Panc1 (cell line): ENCODE measurements at regions not wholly inside any gene's neighbourhood (a gene's known extent, or its start where the extent isn't known, plus 50 kb on each side); places are given as distances from the start of the nearest gene placed in this dataset.

Experiments used
- ATAC-seq: fragments of 200-7000 bp; cut with Tn5 transposase; 2 replicates; pipeline ENCODE4 v1.9.1; 2020; ENCODE audit warnings: mild to moderate bottlenecking, moderate library complexity
- BruUV-seq: library from RNA; stranded (reverse); fragments of 400-500 nt; replicated peaks from 2 replicates; lab custom pipeline; 2021; lab: Mats Ljungman, UMichigan
- CTCF ChIA-PET: fragments of 300-600 bp; sonication (Branson Sonifier 250); formaldehyde crosslinking; loops from one replicate; lab custom pipeline; 2022; ENCODE audit warnings: antibody characterized with exemption; lab: Charles Lee
- POLR2A ChIA-PET: fragments of 300-600 bp; sonication (Branson Sonifier 250); formaldehyde crosslinking; loops from one replicate; lab custom pipeline; 2022; ENCODE audit warnings: antibody characterized with exemption; lab: Charles Lee
- DNase-seq: peaks from one replicate; pipeline ENCODE4 v3.0.0-alpha.2; 2010; ENCODE audit warnings: low read depth, low spot score
- H3K27ac ChIP-seq: 2 replicates; pipeline ENCODE4 v1.5.1; 2011; ENCODE audit warnings: mild to moderate bottlenecking, low read length, inconsistent platforms
- H3K27me3 ChIP-seq: fragments of 200-500 bp; sonication (Bioruptor generic); 2 replicates; pipeline ENCODE4 v1.6.0; 2014; ENCODE audit warnings: low read length, inconsistent platforms; ENCODE audit not compliant: control insufficient read depth, insufficient read depth
- H3K36me3 ChIP-seq: fragments of 200-500 bp; sonication (Bioruptor generic); 2 replicates; pipeline ENCODE4 v1.5.1; 2014; ENCODE audit warnings: inconsistent platforms, mild to moderate bottlenecking, low read length, moderate library complexity; ENCODE audit not compliant: control insufficient read depth, insufficient read depth
- H3K4me1 ChIP-seq: 2 replicates; pipeline ENCODE4 v1.5.1; 2011; ENCODE audit warnings: inconsistent platforms, mild to moderate bottlenecking, low read length, moderate library complexity; ENCODE audit not compliant: control insufficient read depth, insufficient read depth
- H3K4me3 ChIP-seq, 2 experiments: 2 replicates each; pipeline ENCODE4 v1.5.1; 2011 to 2012; ENCODE audit warnings: low read depth in 2 of 2, low read length in 2 of 2, mild to moderate bottlenecking in 2 of 2, inconsistent platforms in 1 of 2, moderate library complexity in 1 of 2
- H3K9me3 ChIP-seq: fragments of 200-500 bp; sonication (Bioruptor generic); 2 replicates; pipeline ENCODE4 v1.5.1; 2014; ENCODE audit warnings: low read depth, mild to moderate bottlenecking, inconsistent platforms, low read length, moderate library complexity; ENCODE audit not compliant: control insufficient read depth, insufficient read depth
- POLR2AphosphoS5 ChIP-seq: IDR thresholded peaks from 2 replicates; pipeline ENCODE4 v1.6.1; 2012; ENCODE audit warnings: mild to moderate bottlenecking, low read depth, low read length, moderate library complexity
- SIN3A ChIP-seq: IDR thresholded peaks from 2 replicates; pipeline ENCODE4 v1.6.1; 2012; ENCODE audit warnings: low read depth, mild to moderate bottlenecking, low read length, moderate library complexity, borderline replicate concordance; ENCODE audit not compliant: insufficient read depth
- TCF7L2 ChIP-seq: IDR thresholded peaks from 2 replicates; pipeline ENCODE4 v1.6.1; 2011; ENCODE audit warnings: mild to moderate bottlenecking, low read depth, low read length, inconsistent platforms
- in situ Hi-C: cut with HindIII; loops from 2 replicates; pipeline ENCODE4 v1.10.0; 2016; ENCODE audit warnings: low sequenced_read_pairs, low pct_unique_long_range_greater_than_20kb
- intact Hi-C: fragments of 100-400 bp; cut with micrococcal nuclease; formaldehyde crosslinking; loops from one replicate; pipeline ENCODE4 v1.10.0; 2022; ENCODE audit not compliant: unreplicated experiment
- TF ChIP-seq, protein P1 (sequence below): fragments of 450-650 bp; IDR thresholded peaks from 2 replicates; pipeline ENCODE4 v1.5.1; 2017; ENCODE audit warnings: mild to moderate bottlenecking
- TF ChIP-seq, protein P2 (sequence below), 2 experiments: IDR thresholded peaks; 2 replicates each; pipeline ENCODE4 v1.6.1; 2011 to 2012; ENCODE audit warnings: low read depth in 2 of 2, control low read depth in 1 of 2, low read length in 1 of 2, mild to moderate bottlenecking in 1 of 2, moderate library complexity in 1 of 2; ENCODE audit not compliant: insufficient read depth in 1 of 2

DNA sequence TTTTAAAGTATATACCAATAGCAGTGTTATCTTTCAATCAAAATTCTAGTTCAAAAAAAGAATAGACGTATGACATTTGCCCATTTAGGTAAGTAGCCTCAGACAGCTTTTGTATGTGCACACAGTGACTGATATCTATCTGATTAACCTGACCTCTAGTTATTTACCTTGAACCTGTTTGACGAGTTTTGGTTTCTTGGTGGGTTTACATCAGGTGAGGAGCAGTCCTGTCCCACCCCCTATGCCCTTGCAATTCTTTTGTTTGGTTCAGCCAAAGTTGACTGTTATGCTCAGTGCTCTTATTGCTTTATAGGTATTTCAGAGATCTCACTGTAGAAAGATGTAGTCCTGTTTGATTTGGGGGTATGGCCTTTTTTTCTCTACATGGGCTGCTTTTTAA, 147.2 kb downstream of the ISOC1 start:
- H3K4me1 ChIP-seq, result no peaks in the 10 kb centered on the region
- H3K36me3 ChIP-seq, result no peaks in the 10 kb centered on the region
- POLR2A ChIA-PET, result no interaction called here
- DNase-seq (no peak), ATAC-seq (no peak)
- in situ Hi-C loops, result no loop called here
- no peaks in the 10 kb centered on the region for H3K9me3 ChIP-seq
- H3K27ac ChIP-seq, result no peak overlapping the region
- CTCF ChIA-PET, result no interaction called here
- no TSS peak for BruUV-seq
- H3K4me3 ChIP-seq, result no peak overlapping the region
- intact Hi-C loops, result no loop called here
- H3K27me3 ChIP-seq, result no peaks in the 10 kb centered on the region
- TF ChIP-seq TCF7L2, result no peak

DNA sequence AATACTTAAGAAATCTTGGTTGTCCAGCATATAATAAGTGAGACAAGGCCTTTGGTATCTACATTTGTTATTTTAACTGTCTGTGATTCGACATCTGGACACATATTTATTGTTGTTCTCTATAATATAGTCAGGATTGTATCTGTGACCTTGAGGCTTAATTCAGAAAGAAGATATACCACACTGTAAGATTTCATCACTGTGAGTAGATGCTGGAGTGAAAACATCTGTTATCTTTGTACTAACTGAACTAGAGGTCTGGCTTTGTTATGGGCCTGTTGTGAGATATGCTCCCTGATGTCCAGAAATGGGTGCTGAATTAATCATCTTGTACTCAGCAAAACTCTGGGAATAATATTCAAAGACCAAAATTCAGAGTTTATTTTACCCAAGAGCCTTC, 148.5 kb downstream of the ISOC1 start:
- Histone ChIP-seq H3K4me3 (no peak overlapping the region), H3K9me3 (no peaks in the 10 kb centered on the region), H3K4me1 (no peaks in the 10 kb centered on the region), H3K36me3 (no peaks in the 10 kb centered on the region), H3K27me3 (no peaks in the 10 kb centered on the region), H3K27ac (no peak overlapping the region)
- ATAC-seq, result no peak
- intact Hi-C loops (no loop called here), in situ Hi-C loops (no loop called here)
- no peak for DNase-seq
- POLR2A ChIA-PET, result no interaction called here
- no peak for TF ChIP-seq TCF7L2
- BruUV-seq, result no TSS peak
- CTCF ChIA-PET, result no interaction called here

DNA sequence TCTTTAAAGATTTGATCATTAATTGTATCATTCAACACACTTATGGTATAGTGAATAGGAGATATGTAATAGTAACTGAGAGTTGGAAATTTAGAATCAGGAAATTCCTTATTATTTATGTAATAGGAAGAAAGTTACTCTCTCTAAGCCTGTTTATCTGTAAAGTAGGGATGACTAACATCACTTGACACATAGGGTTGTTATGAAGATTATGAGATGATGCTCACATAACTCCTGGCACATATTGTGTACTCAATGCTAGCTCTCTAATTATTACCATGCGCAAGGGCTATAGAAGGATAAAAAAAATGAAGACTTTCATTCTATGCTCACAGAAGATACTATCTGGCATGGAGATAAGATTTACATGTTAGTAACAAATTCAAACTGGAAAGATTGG, 149.9 kb downstream of the ISOC1 start:
- BruUV-seq, result no TSS peak

More for the DNA sequence above, 149.9 kb downstream of the ISOC1 start:
- no peak overlapping the region for H3K4me3 ChIP-seq
- no peak overlapping the region for H3K27ac ChIP-seq
- CTCF ChIA-PET, result no interaction called here
- no peak for ATAC-seq
- POLR2A ChIA-PET, result no interaction called here
- no peak for DNase-seq
- H3K4me1 ChIP-seq, result no peaks in the 10 kb centered on the region
- no peak for TF ChIP-seq POLR2AphosphoS5
- no peak for TF ChIP-seq TCF7L2
- TF ChIP-seq, protein P1, sequence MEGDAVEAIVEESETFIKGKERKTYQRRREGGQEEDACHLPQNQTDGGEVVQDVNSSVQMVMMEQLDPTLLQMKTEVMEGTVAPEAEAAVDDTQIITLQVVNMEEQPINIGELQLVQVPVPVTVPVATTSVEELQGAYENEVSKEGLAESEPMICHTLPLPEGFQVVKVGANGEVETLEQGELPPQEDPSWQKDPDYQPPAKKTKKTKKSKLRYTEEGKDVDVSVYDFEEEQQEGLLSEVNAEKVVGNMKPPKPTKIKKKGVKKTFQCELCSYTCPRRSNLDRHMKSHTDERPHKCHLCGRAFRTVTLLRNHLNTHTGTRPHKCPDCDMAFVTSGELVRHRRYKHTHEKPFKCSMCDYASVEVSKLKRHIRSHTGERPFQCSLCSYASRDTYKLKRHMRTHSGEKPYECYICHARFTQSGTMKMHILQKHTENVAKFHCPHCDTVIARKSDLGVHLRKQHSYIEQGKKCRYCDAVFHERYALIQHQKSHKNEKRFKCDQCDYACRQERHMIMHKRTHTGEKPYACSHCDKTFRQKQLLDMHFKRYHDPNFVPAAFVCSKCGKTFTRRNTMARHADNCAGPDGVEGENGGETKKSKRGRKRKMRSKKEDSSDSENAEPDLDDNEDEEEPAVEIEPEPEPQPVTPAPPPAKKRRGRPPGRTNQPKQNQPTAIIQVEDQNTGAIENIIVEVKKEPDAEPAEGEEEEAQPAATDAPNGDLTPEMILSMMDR, result no peak
- TF ChIP-seq, protein P2, sequence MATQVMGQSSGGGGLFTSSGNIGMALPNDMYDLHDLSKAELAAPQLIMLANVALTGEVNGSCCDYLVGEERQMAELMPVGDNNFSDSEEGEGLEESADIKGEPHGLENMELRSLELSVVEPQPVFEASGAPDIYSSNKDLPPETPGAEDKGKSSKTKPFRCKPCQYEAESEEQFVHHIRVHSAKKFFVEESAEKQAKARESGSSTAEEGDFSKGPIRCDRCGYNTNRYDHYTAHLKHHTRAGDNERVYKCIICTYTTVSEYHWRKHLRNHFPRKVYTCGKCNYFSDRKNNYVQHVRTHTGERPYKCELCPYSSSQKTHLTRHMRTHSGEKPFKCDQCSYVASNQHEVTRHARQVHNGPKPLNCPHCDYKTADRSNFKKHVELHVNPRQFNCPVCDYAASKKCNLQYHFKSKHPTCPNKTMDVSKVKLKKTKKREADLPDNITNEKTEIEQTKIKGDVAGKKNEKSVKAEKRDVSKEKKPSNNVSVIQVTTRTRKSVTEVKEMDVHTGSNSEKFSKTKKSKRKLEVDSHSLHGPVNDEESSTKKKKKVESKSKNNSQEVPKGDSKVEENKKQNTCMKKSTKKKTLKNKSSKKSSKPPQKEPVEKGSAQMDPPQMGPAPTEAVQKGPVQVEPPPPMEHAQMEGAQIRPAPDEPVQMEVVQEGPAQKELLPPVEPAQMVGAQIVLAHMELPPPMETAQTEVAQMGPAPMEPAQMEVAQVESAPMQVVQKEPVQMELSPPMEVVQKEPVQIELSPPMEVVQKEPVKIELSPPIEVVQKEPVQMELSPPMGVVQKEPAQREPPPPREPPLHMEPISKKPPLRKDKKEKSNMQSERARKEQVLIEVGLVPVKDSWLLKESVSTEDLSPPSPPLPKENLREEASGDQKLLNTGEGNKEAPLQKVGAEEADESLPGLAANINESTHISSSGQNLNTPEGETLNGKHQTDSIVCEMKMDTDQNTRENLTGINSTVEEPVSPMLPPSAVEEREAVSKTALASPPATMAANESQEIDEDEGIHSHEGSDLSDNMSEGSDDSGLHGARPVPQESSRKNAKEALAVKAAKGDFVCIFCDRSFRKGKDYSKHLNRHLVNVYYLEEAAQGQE (IDR thresholded peaks at IDR 0.05; ENCODE audit: insufficient read depth in 1 of 2, low read depth in 2 of 2, low read length in 1 of 2), result no peak
- TF ChIP-seq SIN3A, result no peak
- no peaks in the 10 kb centered on the region for H3K36me3 ChIP-seq
- no peaks in the 10 kb centered on the region for H3K27me3 ChIP-seq
- in situ Hi-C loops (no loop called here), intact Hi-C loops (no loop called here)
- H3K9me3 ChIP-seq, result no peaks in the 10 kb centered on the region
